OCI-LY3 (cell line): ENCODE measurements at regions not wholly inside any gene's neighbourhood (a gene's known extent, or its start where the extent isn't known, plus 50 kb on each side); places are given as distances from the start of the nearest gene placed in this dataset.
"Not testable (repeated sequence)": the region's sequence is repeated elsewhere in the genome, so short reads cannot be mapped to it uniquely, and the experiment has no call there.

Experiments used
- H2AFZ ChIP-seq: fragments of 200-600, 300-600 bp; shearing (Covaris generic); 2 replicates; pipeline ENCODE4 v1.6.0; 2014; ENCODE audit warnings: antibody characterized with exemption, low read depth, low read length
- H3K27ac ChIP-seq: fragments of 200-600, 300-600 bp; sonication (generic); 2 replicates; pipeline ENCODE4 v1.5.1; 2014; ENCODE audit warnings: mild to moderate bottlenecking, low read length, moderate library complexity, mixed read lengths
- H3K27me3 ChIP-seq: fragments of 200-600, 300-600 bp; sonication (generic); 2 replicates; pipeline ENCODE4 v1.6.1; 2014; ENCODE audit warnings: low read depth, low read length, mixed read lengths
- H3K36me3 ChIP-seq: fragments of 200-600, 300-600 bp; sonication (generic); replicated peaks from 2 replicates; pipeline ENCODE3; 2014; ENCODE audit warnings: low read depth, low read length, mixed read lengths
- H3K4me1 ChIP-seq: fragments of 300-600, 200-600 bp; sonication (generic); 2 replicates; pipeline ENCODE4 v1.6.1; 2014; ENCODE audit warnings: low read length, mixed read lengths
- H3K4me2 ChIP-seq: fragments of 200-600, 300-600 bp; sonication (generic); 2 replicates; pipeline ENCODE4 v1.6.1; 2014; ENCODE audit warnings: low read length, mixed read lengths
- H3K4me3 ChIP-seq: fragments of 300-600, 200-600 bp; sonication (generic); 2 replicates; pipeline ENCODE4 v1.5.1; 2014; ENCODE audit warnings: antibody characterized with exemption, mild to moderate bottlenecking, low read length, moderate library complexity
- H3K79me2 ChIP-seq: fragments of 300-600, 200-600 bp; shearing (Covaris generic); 2 replicates; pipeline ENCODE4 v1.6.1; 2014; ENCODE audit warnings: mild to moderate bottlenecking, low read length, mixed read lengths
- H3K9ac ChIP-seq: fragments of 300-600, 200-600 bp; shearing (Covaris generic); 2 replicates; pipeline ENCODE4 v1.6.0; 2014; ENCODE audit warnings: mild to moderate bottlenecking, low read length, moderate library complexity
- H3K9me3 ChIP-seq: fragments of 200-600, 300-600 bp; shearing (Covaris generic); 2 replicates; pipeline ENCODE4 v1.6.1; 2014; ENCODE audit warnings: low read length, mixed read lengths; ENCODE audit not compliant: insufficient read depth
- H4K20me1 ChIP-seq: fragments of 200-600, 300-600 bp; sonication (generic); 2 replicates; pipeline ENCODE4 v1.6.1; 2016; ENCODE audit warnings: low read length, mixed read lengths; ENCODE audit not compliant: insufficient read depth
- EZH2phosphoT487 ChIP-seq: fragments of 200-600 bp; shearing (Covaris generic); IDR thresholded peaks from 2 replicates; pipeline ENCODE4 v1.6.1; 2018; ENCODE audit warnings: antibody characterized with exemption, mixed run types, low read depth
- TF ChIP-seq, protein P1 (sequence below): fragments of 200-600, 300-600 bp; sonication (generic); IDR thresholded peaks from 2 replicates; pipeline ENCODE4 v1.5.1; 2014; ENCODE audit warnings: antibody characterized with exemption, low read length, low read depth

DNA sequence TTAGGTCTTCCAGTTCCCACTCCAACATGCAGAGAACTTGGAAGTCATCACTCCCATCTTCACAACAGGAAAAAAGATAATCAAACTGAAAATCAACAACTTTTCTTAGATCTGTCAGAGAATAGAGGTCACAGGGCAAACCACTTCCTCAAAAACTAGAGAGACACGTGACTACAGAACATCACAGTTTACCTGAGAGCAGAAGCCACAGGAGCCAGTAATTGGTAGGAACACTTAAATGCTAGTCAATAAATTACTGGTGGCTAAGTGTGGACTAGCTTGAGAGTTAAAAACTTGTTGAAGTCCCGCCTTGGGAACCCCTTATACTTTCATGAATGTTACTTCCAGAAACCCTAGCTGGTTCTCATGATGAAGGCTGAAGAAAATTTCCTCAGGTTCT is 81.1 kb downstream of the THSD1 start:
- H4K20me1 ChIP-seq, H3K27ac ChIP-seq, H3K36me3 ChIP-seq, H3K4me2 ChIP-seq, H3K9ac ChIP-seq, H3K9me3 ChIP-seq, H3K27me3 ChIP-seq, H3K4me1 ChIP-seq, H2AFZ ChIP-seq, H3K79me2 ChIP-seq, H3K4me3 ChIP-seq: not testable (repeated sequence)

DNA sequence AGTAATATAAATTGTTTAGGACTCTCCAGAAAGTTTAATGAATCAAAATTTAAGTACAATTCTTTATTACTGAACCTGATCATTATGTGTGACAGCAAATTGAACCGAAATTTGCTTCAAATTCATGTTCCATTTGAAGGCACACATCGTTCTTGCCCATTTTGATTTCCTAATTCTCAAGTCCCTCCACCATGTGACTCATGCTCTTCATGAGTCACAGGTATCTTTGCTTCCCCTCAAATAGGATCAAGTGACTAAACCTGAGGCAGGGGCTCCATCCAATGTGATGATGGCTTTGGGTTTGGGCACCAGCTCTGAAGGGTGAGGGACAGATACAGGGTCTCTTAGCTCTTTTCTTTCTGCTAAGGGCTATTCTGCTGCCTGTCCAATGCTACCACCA is 86.1 kb downstream of the THSD1 start:
- no peaks in the 10 kb centered on the region for H3K36me3 ChIP-seq
- TF ChIP-seq, protein P1, sequence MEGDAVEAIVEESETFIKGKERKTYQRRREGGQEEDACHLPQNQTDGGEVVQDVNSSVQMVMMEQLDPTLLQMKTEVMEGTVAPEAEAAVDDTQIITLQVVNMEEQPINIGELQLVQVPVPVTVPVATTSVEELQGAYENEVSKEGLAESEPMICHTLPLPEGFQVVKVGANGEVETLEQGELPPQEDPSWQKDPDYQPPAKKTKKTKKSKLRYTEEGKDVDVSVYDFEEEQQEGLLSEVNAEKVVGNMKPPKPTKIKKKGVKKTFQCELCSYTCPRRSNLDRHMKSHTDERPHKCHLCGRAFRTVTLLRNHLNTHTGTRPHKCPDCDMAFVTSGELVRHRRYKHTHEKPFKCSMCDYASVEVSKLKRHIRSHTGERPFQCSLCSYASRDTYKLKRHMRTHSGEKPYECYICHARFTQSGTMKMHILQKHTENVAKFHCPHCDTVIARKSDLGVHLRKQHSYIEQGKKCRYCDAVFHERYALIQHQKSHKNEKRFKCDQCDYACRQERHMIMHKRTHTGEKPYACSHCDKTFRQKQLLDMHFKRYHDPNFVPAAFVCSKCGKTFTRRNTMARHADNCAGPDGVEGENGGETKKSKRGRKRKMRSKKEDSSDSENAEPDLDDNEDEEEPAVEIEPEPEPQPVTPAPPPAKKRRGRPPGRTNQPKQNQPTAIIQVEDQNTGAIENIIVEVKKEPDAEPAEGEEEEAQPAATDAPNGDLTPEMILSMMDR: no peak
- TF ChIP-seq EZH2phosphoT487: no peak
- H3K4me1 ChIP-seq: no peaks in the 10 kb centered on the region
- no peaks in the 10 kb centered on the region for H3K9me3 ChIP-seq
- H3K4me3 ChIP-seq: no peak overlapping the region
- no peaks in the 10 kb centered on the region; the same call in 1 of the 2 replicates for H3K27me3 ChIP-seq
- no peak overlapping the region for H3K4me2 ChIP-seq
- H3K79me2 ChIP-seq: no peaks in the 10 kb centered on the region
- no peaks in the 10 kb centered on the region for H4K20me1 ChIP-seq
- H3K27ac ChIP-seq: no peak overlapping the region
- no peak overlapping the region for H3K9ac ChIP-seq
- no peak overlapping the region; the same call in 1 of the 2 replicates for H2AFZ ChIP-seq

DNA sequence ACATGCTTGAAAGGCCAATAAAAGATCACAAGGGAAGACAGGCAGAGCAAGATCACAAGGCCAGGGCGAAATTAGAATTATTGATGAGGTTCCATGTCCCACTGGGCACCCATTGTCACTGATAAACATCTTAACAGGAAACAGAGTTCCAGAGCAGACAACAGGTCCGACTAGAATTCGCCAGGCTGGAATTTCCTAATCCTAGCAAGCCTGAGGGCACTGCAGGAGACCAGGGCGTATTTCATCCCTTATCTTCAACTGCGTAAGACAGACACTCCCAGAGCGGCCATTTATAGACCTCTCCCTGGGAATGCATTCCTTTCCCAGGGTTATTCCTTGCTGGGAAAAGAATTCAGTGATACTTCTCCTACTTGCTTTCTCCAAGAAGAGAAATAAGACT is 96.1 kb downstream of the THSD1 start:
- H3K9ac ChIP-seq, H3K27ac ChIP-seq, H4K20me1 ChIP-seq, H3K36me3 ChIP-seq, H2AFZ ChIP-seq, H3K4me2 ChIP-seq, H3K79me2 ChIP-seq, H3K9me3 ChIP-seq, H3K4me1 ChIP-seq, H3K27me3 ChIP-seq, H3K4me3 ChIP-seq: not testable (repeated sequence)

DNA sequence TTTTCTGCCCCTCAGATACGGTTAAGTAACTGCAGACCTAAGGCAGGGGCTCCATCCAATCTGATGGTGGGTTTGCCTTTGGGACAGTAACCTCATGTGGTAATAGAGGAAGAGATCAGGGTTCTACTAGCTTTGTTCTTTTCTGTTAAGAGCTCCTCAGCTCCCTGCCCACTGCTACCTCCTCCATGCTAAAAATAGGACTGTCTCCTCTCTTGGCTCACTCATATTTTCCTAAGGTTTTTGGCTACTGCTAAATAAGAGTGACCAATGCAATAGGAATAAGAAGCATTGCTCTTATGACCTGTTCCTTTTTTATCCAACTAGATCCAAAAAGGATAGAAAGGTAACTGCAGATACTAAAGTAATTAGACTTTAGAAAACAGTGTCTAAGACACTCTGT is 99.6 kb downstream of the THSD1 start:
- not testable (repeated sequence) for H3K9me3 ChIP-seq

DNA sequence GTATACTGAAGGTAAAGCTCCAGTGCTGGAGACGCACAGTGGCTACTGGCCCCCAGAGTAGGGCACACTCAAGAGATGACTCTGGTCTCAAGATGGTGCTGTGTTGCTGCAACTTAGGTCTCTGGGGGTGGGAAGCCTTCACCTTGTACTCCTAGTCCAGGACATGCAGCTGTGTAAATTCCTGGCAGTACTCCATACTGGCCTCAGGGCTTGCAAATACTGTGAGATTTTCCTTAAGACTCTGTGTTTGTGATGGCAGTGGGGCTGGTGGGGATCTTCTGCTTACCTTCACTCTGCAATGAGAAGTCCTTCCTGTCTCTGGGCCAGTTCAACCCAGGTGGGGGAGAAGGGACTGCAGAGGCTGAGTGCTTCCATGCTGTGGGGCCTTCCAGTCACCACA is 102.9 kb downstream of the THSD1 start:
- H3K27ac ChIP-seq, H3K9ac ChIP-seq, H3K4me3 ChIP-seq, H3K36me3 ChIP-seq, H4K20me1 ChIP-seq, H3K79me2 ChIP-seq, H3K4me1 ChIP-seq, H3K9me3 ChIP-seq, H3K4me2 ChIP-seq, H2AFZ ChIP-seq, H3K27me3 ChIP-seq: not testable (repeated sequence)

More for the DNA sequence above, 99.6 kb downstream of the THSD1 start:
- not testable (repeated sequence) for H2AFZ ChIP-seq, H3K79me2 ChIP-seq, H3K4me1 ChIP-seq, H3K4me2 ChIP-seq, H3K27me3 ChIP-seq, H3K36me3 ChIP-seq, H3K9ac ChIP-seq, H4K20me1 ChIP-seq, H3K27ac ChIP-seq, H3K4me3 ChIP-seq

DNA sequence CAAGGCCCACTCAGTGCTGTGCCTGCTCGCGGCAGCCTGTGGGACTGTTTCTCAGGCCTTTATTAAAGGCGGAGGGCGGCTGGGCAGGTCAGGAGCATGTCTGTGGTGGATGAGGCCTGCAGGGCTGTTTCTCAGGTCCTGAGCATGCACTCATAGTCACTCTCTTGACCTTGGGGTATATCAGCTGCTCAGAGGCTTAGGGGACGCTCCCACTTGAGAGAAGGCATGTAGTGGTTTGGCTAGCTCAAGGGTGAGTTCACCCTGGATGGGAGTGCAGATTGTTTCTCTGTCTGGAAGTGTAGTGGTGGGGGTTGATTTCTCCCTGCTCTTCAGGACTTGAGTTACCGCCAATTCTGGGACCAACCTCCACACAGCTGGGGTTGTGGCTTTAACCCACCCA is 103.3 kb downstream of the THSD1 start:
- H3K36me3 ChIP-seq, H3K9ac ChIP-seq, H2AFZ ChIP-seq: not testable (repeated sequence)

DNA sequence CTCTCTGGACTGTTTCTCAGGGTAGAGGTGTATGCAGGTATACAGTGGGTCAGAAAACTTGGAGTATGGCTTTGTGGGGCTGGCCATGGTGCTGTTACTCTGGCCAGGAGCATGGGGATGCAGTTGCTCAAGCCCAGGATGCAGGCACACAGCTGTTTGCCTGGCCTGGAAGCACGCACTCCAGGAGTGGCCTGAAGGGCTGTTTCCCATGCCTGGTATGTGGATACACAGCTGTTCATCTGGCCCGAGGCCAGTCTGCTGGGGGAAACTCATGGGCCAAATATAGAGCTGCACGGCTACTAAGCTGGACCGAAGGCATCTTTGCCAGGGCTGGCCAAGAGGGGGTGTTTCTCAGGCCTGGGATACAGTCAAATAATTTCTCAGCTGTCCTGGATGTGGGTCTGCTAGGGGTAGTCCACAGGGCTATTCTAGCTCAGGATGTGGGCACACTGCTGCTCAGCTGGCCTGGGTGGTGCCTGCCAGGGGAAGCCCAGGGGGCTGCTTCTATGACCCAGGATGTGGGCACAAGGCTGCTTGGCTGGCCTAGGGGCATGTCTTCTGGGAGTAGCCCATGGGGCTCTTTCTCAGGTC is 104.1 kb downstream of the THSD1 start:
- H3K4me3 ChIP-seq, H3K27me3 ChIP-seq, H3K27ac ChIP-seq, H3K9ac ChIP-seq, H3K4me2 ChIP-seq, H3K9me3 ChIP-seq, H3K79me2 ChIP-seq, H2AFZ ChIP-seq, H3K4me1 ChIP-seq, H3K36me3 ChIP-seq, H4K20me1 ChIP-seq: not testable (repeated sequence)

More for the DNA sequence above, 103.3 kb downstream of the THSD1 start:
- H3K4me3 ChIP-seq, H3K4me1 ChIP-seq, H3K79me2 ChIP-seq, H3K27ac ChIP-seq, H3K9me3 ChIP-seq, H3K27me3 ChIP-seq, H4K20me1 ChIP-seq, H3K4me2 ChIP-seq: not testable (repeated sequence)

DNA sequence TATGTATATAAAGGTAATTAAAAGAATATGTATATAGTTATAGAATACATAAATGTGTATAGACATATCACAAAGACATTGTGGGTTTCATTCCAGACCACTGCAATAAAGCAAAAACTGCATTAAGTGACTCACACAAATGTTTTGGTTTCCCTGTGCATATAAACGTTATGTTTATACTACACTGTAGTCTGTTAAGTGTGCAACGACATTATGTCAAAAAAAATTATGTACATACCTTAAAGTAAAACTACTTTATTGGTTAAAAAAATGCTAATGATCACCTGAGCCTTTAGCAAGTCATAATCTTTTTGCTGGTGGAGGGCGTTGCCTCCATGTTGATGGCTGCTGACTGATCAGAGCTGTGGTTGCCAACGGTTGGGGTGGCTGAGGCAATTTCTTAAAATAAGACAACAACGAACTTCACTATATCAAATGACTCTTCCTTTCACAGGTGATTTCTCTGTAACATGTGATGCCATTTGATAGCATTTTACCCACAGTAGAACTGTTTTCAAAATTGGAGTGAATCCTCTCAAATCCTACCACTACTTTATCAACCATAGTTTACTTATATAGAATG is 107.8 kb downstream of the THSD1 start:
- H3K36me3 ChIP-seq, H3K4me3 ChIP-seq, H3K79me2 ChIP-seq, H3K4me2 ChIP-seq, H4K20me1 ChIP-seq, H2AFZ ChIP-seq, H3K4me1 ChIP-seq, H3K9me3 ChIP-seq, H3K27me3 ChIP-seq, H3K27ac ChIP-seq, H3K9ac ChIP-seq: not testable (repeated sequence)

DNA sequence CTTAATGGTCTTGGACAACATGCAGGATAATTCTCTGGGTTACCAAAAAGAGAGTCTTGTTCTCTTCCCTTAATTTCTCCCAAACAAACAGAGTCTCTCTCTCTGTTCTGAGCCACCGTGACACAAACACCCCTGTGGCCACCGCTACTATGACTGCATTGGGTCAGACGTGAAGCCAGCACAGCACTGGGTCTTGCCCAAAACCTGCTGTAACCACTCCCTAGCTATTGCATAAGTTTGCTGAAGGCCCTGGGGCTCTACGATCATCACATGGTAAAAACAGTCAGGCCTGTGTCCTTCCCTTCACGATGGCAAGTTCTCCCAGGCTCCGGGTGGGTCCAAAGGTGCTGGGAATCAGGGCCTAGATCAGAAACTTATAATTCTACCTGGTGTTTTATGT is 117.1 kb downstream of the THSD1 start:
- not testable (repeated sequence) for H3K9me3 ChIP-seq, H3K4me3 ChIP-seq, H3K36me3 ChIP-seq, H3K79me2 ChIP-seq, H3K4me2 ChIP-seq, H4K20me1 ChIP-seq, H2AFZ ChIP-seq, H3K4me1 ChIP-seq, H3K27me3 ChIP-seq, H3K27ac ChIP-seq, H3K9ac ChIP-seq
